Fibroblast of skin of back (primary cell): ENCODE measurements at regions not wholly inside any gene's neighbourhood (a gene's known extent, or its start where the extent isn't known, plus 50 kb on each side); places are given as distances from the start of the nearest gene placed in this dataset.
"Not testable (repeated sequence)": the region's sequence is repeated elsewhere in the genome, so short reads cannot be mapped to it uniquely, and the experiment has no call there.

Experiments
- DNase-seq: peaks from one replicate; pipeline ENCODE4 v3.0.0-alpha.2; 2013

DNA sequence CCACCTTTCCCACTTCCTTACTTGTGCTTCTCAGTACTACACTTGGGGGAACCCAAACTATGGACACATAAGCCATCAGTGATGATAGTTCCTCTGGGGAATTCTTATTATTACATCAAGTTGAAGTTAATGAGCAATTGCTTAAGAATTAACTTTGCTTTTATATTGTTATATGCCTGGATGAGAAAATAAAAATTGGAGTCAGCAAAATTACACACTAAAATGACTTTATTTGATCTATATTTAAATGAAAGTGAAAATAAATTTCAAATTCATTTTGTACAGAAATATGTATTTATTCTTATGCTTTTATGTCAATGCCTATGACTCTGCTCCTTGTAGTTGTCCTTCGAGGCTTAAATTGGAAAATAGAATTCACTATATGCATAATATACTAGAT is 149.4 kb upstream of the KCND2 start:
- no peak for DNase-seq

GRCh38 chr7:120131096-120131839 is 141.7 kb upstream of the KCND2 start:
- no peak for DNase-seq

DNA sequence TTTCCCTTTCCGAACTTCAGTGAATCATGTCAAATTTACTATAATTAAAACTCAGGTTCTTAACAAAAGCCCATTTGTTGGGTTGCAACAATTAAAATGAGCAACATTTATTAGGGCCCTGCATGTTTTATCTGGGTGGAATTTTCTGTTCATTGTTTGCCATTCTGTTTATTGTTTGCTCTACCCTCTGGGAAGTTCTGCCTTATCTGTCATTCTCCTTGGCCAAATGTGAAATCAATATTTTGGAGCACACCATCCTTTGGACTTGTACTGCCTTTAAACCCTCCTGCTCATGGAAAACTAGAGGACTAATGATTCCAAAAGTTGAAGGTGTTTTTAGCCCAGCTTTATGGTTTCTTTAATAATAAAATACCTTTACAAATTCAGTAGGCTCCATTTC is 134.5 kb upstream of the KCND2 start:
- DNase-seq, result no peak

DNA sequence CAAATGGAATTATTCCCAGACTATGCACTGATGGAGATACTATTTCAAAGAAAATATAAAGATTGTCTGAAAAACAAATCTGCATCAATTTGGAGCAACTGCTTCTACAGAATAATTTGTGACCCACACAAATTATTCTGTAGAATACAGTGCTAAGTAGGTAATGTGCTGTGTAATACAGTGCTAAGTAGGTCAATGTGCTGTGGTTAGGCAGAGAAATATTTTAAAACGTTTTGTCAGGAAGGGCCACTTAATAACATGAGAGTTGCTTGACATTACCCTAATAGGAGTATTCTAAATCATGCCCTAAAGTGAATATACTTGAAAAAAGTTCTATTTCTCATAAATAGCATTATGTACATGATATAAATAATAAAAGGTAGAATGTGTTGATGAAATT is 116.5 kb upstream of the KCND2 start:
- DNase-seq, result no peak

DNA sequence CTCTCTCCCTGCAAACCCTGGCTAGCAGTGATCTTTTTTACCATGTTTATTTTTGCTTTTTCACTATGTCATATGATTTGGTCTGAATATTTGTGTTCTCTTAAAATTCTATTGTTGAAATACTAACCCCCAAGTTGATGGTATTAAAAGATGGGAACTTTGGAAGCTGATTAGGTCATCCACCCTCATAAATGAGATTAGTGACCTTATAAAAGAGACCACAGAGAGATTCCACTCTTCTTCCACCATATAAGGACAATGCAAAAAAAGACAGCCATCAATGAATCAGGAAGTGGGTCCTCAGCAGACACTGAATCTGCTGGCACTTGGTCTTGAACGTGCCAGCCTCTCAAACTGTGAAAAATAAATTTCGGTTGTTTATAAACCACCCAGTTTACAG is 112.8 kb upstream of the KCND2 start:
- DNase-seq, result no peak

GRCh38 chr7:120163449-120163848 is 109.5 kb upstream of the KCND2 start:
- DNase-seq, result no peak

DNA sequence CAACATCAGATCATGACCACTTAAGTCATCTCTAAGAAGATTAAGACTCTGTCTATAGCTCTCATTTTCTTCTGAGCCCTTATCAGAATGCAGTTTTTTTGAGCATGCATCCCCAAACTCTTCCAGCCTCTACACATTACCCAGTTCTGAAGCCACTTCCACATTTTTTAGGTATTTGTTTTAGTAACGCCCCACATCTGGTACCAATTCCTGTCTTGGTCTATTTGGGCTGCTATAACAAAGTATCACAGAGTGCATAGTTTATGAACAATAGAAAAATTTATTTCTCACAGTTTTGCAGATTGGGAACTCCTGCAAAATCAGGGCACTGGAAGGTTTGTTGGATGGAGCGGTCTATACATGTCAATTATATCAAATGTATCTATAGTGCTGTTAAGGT is 107.7 kb upstream of the KCND2 start:
- DNase-seq, result peak; percentile 41

- DNase-seq, result peak; percentile 65
These were observed 104.9 kb upstream of the KCND2 start for GRCh38 chr7:120168066-120168465.

- DNase-seq, result peak; percentile 68
These were observed 102.8 kb upstream of the KCND2 start for GRCh38 chr7:120169996-120170783.

GRCh38 chr7:120170834-120171233 is 102.1 kb upstream of the KCND2 start:
- peak; percentile 62 for DNase-seq

- DNase-seq, result no peak
These were observed 101.6 kb upstream of the KCND2 start for GRCh38 chr7:120171406-120171805.

DNA sequence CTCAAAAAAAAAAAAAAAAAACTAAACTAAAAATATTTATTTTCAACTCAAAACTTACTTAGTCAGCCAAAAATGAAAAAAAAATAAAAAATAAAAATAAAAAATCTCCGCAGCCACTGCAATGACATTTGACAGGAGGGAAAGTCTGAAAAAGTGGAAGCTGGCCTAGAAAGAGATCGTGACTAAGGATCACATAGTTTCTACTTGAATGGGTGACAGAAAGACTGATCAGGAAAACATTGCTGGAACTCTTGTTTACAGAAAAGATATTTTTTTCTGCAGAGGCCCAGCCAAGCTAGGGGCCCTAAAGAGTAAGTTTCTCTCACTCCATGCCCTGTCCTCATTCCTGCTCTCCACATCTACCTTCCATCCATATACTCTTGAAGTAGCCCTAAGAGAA is 92.8 kb upstream of the KCND2 start:
- no peak for DNase-seq

GRCh38 chr7:120181499-120181898 is 91.5 kb upstream of the KCND2 start:
- no peak for DNase-seq

DNA sequence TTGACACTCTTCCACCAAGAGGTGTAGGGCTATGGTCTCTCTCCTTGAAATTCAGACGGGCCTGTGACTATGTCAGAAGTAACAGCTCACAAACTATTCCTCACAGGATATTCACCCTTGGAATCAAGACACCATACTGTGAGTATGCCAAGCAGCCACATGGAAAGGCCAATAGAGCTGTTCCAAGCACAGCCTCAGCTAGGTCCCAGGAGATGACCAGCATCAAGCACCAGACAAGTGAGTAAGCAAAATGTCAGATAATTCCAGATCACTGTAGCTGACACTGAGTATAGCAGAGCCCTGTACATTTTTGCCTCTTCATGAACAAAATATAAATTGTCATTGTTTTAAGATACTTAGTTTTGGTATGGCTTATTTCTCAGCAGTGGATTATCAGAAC is 88.1 kb upstream of the KCND2 start:
- peak; percentile 35 for DNase-seq

DNA sequence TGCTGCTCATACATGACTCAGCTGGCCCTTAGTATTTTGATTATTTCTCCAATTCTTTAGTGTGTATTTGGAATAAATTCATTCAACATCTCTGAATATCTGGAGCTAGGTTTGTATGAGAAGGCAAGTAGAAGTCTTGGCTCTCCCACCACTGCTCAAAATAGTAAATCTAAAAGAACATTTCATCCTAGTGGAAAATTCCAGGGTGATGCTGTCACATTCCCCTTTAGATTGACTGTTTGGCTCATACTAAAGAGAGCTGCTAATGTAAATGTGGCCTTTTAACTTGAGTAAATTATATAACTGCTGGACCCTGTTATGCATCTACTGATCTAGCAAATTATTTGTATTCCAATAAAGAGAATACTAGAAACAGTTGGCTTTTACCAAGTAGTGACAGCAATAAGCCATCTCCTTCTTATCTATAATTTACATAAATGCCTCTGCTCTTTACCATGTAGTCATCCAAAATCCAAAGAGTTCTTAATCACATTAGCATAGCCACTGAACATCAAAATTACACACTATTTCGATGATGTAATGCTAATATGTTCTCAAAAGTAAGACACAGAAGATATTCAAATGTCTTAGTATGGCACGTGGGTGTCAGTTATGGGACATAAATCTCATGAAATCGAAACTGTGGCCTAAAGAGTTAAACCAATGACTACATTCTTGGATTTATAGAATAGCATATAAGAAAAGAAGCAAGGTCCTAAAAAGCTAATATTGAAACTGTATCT is 86.9 kb upstream of the KCND2 start:
- peak; percentile 55 for DNase-seq

GRCh38 chr7:120186688-120187087 is 86.3 kb upstream of the KCND2 start:
- DNase-seq, result no peak

DNA sequence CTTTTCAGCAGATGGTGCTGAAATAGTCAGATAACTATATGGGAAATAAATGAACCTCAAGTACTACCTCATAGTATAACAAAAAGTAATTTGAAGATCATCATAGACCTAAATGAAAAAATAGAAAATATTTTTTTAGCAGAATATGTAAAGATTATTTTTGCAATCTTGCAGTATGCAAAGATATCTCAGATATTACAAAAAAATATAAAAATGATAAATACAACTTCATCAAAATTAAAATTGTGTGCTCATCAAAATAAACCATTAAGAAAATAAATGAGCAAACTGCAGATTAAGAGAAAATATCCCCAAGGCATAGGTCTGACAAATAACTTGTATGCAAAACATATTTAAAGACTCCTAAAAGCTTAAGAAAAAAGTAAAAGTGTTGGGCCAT is 83.4 kb upstream of the KCND2 start:
- DNase-seq, result no peak

DNA sequence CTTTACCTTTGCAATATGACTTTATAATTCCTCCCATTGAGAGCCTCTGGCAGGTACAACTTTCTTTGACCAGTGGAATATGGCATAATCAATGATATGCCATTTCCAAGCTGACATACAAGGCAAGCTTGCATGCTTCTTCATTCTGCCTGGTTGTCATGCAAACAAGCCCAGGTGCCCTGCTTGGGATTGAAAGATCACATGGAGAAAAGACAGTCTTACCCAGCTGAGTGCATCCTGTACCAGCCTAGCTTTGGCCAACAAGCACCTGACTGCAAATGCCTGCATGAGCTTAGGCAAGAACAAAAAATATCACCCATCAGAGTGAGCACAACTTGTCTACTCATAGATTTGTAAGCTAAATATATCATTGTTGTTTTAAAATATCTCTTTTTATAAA is 82.9 kb upstream of the KCND2 start:
- no peak for DNase-seq

- DNase-seq, result no peak
These were observed 82.4 kb upstream of the KCND2 start for GRCh38 chr7:120190566-120190965.

GRCh38 chr7:120191423-120191822 is 81.6 kb upstream of the KCND2 start:
- not testable (repeated sequence) for DNase-seq

DNA sequence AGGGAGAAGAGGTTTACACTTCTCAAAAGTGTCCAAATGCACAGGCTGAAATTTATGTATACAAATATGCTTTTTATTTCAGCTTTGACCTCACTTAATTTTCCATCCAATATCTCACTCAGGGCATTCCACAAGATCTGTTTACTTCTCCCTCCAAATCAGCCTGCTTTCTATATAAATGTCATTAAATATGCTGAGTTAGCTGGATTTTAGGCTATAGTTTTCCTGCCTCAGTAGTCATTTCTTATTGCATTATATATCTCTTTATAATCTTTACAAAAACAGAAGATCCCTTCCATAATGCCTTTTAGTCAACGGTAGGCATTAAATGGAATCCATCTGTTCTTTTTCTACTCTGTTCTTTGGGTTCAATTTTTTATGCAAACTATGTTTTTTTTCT is 71.7 kb upstream of the KCND2 start:
- DNase-seq, result no peak

- DNase-seq, result no peak
These were observed 67.9 kb upstream of the KCND2 start for GRCh38 chr7:120205101-120205500.

- no peak for DNase-seq
These were observed 65.9 kb upstream of the KCND2 start for GRCh38 chr7:120207037-120207436.

- DNase-seq, result no peak
These were observed 57.3 kb upstream of the KCND2 start for GRCh38 chr7:120215654-120216053.
